ENCODE measurements at regions not wholly inside any gene's neighbourhood (a gene's known extent, or its start where the extent isn't known, plus 50 kb on each side); places are given as distances from the start of the nearest gene placed in this dataset.

GRCh38 chr17:27217631-27218030, 76.3 kb upstream of the WSB1 start:
- no peak for DNase-seq

- no peak for DNase-seq
Observed at GRCh38 chr17:27218041-27218440, 75.9 kb upstream of the WSB1 start.

- DNase-seq: no peak
Observed at GRCh38 chr17:27218719-27219488, 75.0 kb upstream of the WSB1 start.

GRCh38 chr17:27222515-27222914, 71.4 kb upstream of the WSB1 start:
- DNase-seq: no peak

GRCh38 chr17:27224526-27225315, 69.2 kb upstream of the WSB1 start:
- no peak for DNase-seq

GRCh38 chr17:27226611-27227230, 67.2 kb upstream of the WSB1 start:
- no peak for DNase-seq

GRCh38 chr17:27230996-27231395, 62.9 kb upstream of the WSB1 start:
- no peak for DNase-seq

GRCh38 chr17:27232328-27232727, 61.6 kb upstream of the WSB1 start:
- DNase-seq: no peak

- no peak for DNase-seq
Observed at GRCh38 chr17:27233059-27233458, 60.9 kb upstream of the WSB1 start.

GRCh38 chr17:27233776-27234175, 60.1 kb upstream of the WSB1 start:
- no peak for DNase-seq

- peak; percentile 43 for DNase-seq
Observed at GRCh38 chr17:27236717-27237315, 57.1 kb upstream of the WSB1 start.

- DNase-seq: no peak
Observed at GRCh38 chr17:27237890-27238289, 56.0 kb upstream of the WSB1 start.

- no peak for DNase-seq
Observed at GRCh38 chr17:27239046-27239445, 54.9 kb upstream of the WSB1 start.

GRCh38 chr17:27239584-27239983, 54.3 kb upstream of the WSB1 start:
- DNase-seq: no peak

- DNase-seq: no peak
Observed at GRCh38 chr17:27240086-27240801, 53.7 kb upstream of the WSB1 start.

- DNase-seq: no peak
Observed at GRCh38 chr17:27240802-27241155, 53.1 kb upstream of the WSB1 start.

GRCh38 chr17:27241346-27241946, 52.5 kb upstream of the WSB1 start:
- no peak for DNase-seq

- no peak for DNase-seq
Observed at GRCh38 chr17:27242951-27243350, 51.0 kb upstream of the WSB1 start.

- no peak for DNase-seq
Observed at GRCh38 chr17:27244011-27244410, 49.9 kb upstream of the WSB1 start.

All from DMS79 treated with DMSO at 0.1 percent for 48 hours (cell line).